Hematopoietic multipotent progenitor cell treated with erythropoietin and hydrocortisone succinate and interleukin-3 and kit ligand, for 17 days (in vitro differentiated cells): ENCODE measurements at regions not wholly inside any gene's neighbourhood (a gene's known extent, or its start where the extent isn't known, plus 50 kb on each side); places are given as distances from the start of the nearest gene placed in this dataset.
"Not testable (repeated sequence)": the region's sequence is repeated elsewhere in the genome, so short reads cannot be mapped to it uniquely, and the experiment has no call there.

Experiments
- DNase-seq: peaks from one replicate; pipeline ENCODE4 v3.0.0-alpha.2; 2015; ENCODE audit warnings: low spot score

GRCh38 chr5:44048276-44048984 is 340.8 kb downstream of the FGF10 start:
- no peak for DNase-seq

DNA sequence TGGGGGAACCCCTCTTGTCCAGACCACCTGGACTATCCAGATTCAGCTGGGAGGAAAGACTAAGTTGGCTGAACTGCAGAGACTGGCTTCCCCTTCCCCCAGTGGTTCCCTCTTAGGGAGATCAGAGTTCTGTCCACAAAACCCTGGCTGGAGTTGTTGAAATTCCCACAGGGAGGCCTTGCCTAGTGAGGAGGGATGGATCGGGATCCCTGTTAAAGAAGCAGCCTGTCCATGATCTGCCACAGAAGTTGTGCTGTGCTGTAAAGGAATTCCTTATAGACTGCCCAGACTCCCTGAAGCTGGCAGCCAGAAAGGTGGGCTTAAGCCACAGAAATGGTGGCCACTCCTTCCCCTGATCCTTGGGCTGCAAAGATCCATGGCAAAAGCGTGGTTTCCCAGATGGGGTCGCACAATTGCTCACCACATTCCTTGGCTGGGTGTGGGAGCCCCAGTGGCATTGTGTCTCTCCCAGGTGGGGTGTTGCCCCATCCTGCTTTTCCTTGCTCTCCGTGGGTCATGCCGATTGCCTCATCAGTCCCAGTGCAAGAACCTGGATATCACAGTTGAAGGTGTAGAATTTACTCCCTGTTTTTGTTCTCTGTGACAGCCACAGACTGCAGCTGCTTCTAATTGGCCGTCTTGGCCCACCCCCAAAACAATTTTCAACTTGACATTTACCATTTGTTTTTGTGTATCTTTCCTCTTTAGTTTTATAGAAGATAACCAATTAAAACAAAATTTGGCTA is 342.4 kb downstream of the FGF10 start:
- no peak for DNase-seq

DNA sequence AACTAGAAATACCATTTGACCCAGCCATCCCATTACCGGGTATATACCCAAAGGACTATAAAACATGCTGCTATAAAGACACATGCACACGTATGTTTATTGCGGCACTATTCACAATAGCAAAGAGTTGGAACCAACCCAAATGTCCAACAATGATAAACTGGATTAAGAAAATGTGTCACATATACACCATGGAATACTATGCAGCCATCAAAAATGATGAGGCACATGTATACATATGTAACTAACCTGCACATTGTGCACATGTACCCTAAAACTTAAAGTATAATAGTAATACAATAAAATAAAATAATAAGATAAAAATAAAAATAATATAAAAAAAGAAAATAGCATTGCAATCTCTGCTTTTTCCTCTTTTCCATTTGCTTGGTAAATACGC is 344.7 kb downstream of the FGF10 start:
- DNase-seq = not testable (repeated sequence)

- no peak for DNase-seq
Measured at GRCh38 chr5:44028226-44028625, 361.0 kb downstream of the FGF10 start.

GRCh38 chr5:44022622-44023021 is 366.6 kb downstream of the FGF10 start:
- DNase-seq = no peak

GRCh38 chr5:44011518-44011917 is 377.7 kb downstream of the FGF10 start:
- DNase-seq = no peak

DNA sequence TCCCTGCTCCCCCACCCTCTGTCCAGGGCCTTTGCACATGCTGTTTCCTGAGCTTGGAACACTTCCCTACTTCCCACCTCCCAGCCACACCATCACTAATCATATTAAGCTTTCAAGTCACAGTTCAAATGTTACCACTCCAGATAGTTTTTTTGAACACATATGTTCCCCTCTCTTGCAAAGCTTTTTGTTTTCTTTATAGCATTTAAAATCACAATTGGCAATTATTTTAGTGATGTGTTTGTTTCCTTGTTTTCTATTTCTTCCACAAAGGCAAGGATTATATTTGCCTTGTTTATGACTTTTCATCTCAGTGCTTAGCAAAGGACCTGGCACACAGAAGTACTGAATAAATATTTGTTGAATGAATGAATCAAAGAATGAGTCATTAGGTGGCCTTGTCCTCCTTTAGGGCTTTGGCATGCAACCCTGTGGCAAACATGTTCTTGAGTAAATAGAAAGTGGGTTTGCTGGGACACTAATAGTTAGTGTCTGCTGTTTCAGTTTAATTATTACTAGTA is 386.8 kb downstream of the FGF10 start:
- DNase-seq = no peak

DNA sequence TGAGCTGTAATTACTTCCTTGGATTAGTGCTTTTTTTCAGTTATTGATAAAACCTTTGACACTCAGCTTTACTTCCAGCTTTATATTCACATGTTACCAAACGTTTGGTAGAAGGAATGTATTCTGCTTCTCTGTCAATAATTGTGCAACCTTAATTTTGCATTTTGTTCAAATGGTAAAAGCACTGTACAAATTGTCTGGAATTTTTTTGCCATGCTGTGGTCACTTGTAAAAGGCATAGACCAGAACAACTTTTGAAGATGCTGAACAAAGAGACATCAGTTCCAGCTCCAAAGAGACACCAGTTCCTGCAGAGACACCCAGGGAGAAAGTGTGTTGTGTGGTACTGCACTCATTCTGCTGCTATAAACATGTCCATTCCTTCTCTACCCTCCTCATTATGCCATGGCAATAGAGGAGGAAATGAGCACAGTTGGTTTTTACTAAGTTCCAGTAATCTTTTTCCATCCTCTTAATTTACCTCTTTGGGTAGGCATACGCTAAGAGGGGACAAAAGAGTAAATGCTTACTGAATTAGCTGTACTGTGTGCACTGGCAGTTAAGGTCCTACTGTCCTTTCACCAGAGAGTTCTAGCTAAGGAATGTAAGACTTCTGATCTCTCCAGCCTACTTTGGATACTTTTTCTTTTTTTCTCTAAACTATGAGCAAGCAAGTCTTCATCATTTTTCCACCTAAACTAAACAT is 387.4 kb downstream of the FGF10 start:
- no peak for DNase-seq

- no peak for DNase-seq
Measured at GRCh38 chr5:44001236-44001635, 388.0 kb downstream of the FGF10 start.

- DNase-seq = no peak
Measured at GRCh38 chr5:43997647-43998272, 391.5 kb downstream of the FGF10 start.

- no peak for DNase-seq
Measured at GRCh38 chr5:43996221-43996620, 393.0 kb downstream of the FGF10 start.

- no peak for DNase-seq
Measured at GRCh38 chr5:43994352-43994708, 391.4 kb downstream of the NNT start.

DNA sequence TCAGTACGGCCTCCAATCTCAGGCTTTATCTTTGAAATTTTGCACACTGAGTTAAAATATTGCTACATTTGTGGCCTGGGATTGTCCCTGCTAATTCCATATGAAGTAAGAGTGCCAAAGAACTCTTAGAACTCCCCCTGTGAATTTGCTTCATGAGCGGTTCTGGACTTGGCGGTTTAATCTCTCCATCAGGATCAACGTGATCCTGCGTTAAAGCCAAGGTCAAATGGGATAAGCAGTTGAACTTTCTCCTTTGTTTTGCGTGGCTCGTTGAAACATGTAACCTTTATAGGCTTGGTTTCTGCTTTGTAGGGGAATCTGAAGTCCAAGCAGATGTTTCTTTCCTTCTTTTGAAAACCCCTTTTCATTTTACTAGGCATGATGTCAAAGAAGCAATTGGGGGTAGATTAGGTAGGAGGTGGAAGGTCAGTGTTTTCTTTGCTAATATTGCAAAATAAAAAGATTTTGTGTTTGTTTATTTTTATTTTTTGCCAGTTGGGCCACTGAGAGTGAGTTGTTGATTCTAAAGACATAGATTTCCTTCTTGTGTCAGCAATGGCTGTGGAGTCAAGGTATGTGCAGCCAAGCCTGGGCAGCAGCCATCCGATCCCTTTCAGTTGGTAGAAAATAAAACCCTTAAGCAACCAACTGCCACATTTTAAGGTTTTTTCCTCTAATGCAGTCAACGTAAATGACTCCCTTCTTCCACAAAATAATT is 390.8 kb downstream of the NNT start:
- DNase-seq = no peak

- DNase-seq = no peak
Measured at GRCh38 chr5:43985411-43985810, 382.4 kb downstream of the NNT start.

DNA sequence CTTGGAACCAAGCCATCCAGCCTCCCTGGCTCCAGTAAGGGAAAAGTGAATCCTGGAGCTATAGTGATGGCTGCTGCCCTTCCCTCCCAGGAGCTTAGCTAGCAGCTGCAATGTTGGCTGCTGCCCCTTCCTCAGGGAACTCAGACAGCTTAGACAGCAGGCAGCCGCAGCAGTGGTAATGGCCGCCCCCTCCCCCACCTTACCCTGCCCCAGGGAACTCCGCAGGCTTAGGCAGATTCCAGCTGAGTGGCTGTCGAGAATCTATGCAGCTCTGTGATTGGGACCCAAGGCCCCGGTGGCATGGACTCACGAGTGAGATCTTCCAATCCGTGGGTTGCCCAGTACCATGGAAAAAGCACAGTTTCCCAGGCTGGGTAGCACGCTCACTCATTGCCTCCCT is 378.6 kb downstream of the NNT start:
- no peak for DNase-seq

DNA sequence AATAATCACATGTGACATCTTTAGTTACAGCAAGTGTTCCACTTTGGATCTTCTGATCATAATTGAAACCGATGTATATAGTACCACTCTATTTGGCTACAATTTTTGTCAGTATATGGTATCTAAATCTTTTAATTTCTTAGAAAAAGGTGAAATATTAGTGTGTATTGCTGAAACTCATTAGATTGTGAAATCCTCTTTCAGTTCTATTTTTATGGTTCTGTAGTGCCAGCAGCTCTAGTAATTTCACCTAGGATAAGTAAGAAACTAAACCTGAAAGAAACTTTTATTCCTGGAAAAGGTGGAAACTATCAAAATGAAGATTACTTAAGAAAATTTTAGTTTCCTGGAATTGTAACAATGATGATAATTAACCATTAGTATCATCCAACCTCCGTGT is 370.9 kb downstream of the NNT start:
- no peak for DNase-seq

- no peak for DNase-seq
Measured at GRCh38 chr5:43973318-43973717, 370.3 kb downstream of the NNT start.

DNA sequence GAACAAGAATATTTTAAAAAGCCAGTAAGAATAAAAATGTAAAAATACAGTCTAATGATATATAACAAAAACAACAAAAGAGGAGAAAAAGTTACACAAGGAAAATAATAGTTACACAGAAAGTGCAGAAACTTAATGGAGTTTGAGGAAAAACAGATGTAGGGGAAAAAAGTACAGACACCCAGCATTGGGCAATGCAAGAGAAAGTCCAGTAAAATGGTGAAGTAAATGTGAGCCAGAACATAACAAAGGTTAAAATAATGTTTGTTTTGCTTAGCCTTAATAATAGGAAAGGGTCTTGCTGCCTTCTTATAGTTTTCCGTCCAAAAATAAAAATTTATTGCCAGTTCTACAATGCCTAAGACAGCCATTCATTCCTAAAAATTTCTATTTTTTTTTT is 364.2 kb downstream of the NNT start:
- DNase-seq = no peak

GRCh38 chr5:43959144-43959543 is 356.2 kb downstream of the NNT start:
- no peak for DNase-seq

- no peak for DNase-seq
Measured at GRCh38 chr5:43947935-43948334, 345.0 kb downstream of the NNT start.

DNA sequence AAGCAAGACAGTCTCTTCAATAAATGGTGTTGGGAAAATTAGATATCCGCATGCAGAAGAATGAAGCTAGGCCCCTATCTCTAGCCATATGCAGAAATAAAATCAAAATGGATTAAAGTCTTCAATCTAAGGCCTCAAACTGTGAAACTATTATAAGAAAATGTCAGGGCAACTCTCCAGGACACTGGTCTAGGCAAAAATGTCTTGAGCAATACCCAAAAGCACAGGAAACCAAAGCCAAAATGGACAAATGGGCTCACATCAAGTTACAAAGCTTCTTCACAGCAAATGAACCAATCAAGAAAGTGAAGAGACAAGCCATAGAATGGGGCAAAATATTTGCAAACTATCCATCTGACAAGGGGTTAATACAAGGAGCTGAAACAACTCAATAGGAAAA is 338.8 kb downstream of the NNT start:
- DNase-seq = no peak

DNA sequence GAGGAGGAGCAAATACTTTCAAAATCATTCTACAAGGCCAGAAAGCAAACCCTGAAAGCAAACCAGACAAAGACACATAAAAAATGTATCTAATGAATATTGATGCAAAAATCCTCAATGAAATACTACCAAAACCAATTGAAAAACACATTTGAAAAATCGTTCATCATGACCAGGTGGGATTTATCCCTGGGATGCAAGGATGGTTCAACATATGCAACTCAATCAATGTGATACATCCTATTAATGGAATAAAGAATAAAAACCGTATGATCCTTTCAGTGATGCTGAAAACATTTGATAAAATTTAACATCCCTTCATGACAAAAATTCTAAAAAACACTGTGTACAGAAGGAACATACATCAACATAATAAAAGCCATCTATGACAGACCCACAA is 337.6 kb downstream of the NNT start:
- DNase-seq = no peak
